ENCODE measurements at regions not wholly inside any gene's neighbourhood (a gene's known extent, or its start where the extent isn't known, plus 50 kb on each side); places are given as distances from the start of the nearest gene placed in this dataset.

DNA sequence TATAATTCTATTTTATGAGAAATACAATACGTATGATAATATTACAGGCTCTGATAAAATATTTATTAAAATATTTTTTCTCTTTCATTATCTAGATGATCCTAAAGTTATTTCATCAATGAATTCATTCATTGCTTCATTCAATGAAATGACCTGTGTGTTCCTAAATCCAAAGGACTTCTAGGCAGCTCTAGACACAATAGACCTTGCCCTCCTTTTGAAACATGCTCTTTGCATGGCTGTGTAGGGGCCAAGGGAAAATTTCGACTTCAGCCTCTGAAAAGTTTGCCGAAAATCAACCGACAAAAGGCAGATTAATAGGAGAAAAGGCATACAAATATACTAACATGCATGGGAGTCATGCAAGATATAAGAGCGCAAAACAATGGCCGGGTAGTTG lies 402.0 kb downstream of the ELAVL2 start:
- no peak overlapping the region for H3K14ac ChIP-seq (ENCODE audit: low read length)
- no peak for DNase-seq
- no peaks in the 10 kb centered on the region for H3K4me1 ChIP-seq (ENCODE audit: control insufficient read depth in 1 of 2, insufficient read depth in 2 of 2, low read length in 2 of 2)
- H3K4me2 ChIP-seq (ENCODE audit: low read length): no peak overlapping the region
- WGBS (ENCODE audit: extremely low coverage, insufficient coverage, insufficient read length): no CpG with 5 or more reads among the region's 6 CpGs
- H2BK120ac ChIP-seq (ENCODE audit: insufficient read depth, low read length, poor library complexity): no peak overlapping the region
- H3K79me2 ChIP-seq (ENCODE audit: control insufficient read depth, insufficient read depth, low read length, poor library complexity): no peaks in the 10 kb centered on the region
- H3K23ac ChIP-seq (ENCODE audit: low read length): no peak overlapping the region
- no peaks in the 10 kb centered on the region for H3K36me3 ChIP-seq (ENCODE audit: control insufficient read depth in 1 of 2, insufficient read depth in 2 of 2, low read length in 2 of 2)
- no peak overlapping the region for H4K91ac ChIP-seq (ENCODE audit: low read depth, low read length)
- H2AFZ ChIP-seq (ENCODE audit: insufficient read depth, low read length, poor library complexity): no peak overlapping the region
- H4K8ac ChIP-seq (ENCODE audit: low read depth, low read length): no peak overlapping the region
- no peaks in the 10 kb centered on the region for H3K9me3 ChIP-seq (ENCODE audit: insufficient read depth, low read depth, low read length)
- no peak overlapping the region for H3K9ac ChIP-seq (ENCODE audit: low read length)
- no peak overlapping the region for H3K27ac ChIP-seq (ENCODE audit: low read depth, low read length)
- H3K79me1 ChIP-seq (ENCODE audit: low read length): no peaks in the 10 kb centered on the region
- no peak overlapping the region for H2BK12ac ChIP-seq (ENCODE audit: low read length)
- H3K4me3 ChIP-seq (ENCODE audit: low read depth, low read length): no peak overlapping the region
- no peaks in the 10 kb centered on the region for H3K27me3 ChIP-seq (ENCODE audit: insufficient read depth, low read length)
- no peak overlapping the region for H2AK5ac ChIP-seq (ENCODE audit: low read length)
- H4K12ac ChIP-seq (ENCODE audit: low read depth, low read length): no peak overlapping the region
- no peak overlapping the region for H3K18ac ChIP-seq (ENCODE audit: low read length)
- no peak overlapping the region for H3K4ac ChIP-seq (ENCODE audit: low read depth, low read length)
- no peak overlapping the region for H2BK5ac ChIP-seq (ENCODE audit: low read depth, low read length, poor library complexity)

DNA sequence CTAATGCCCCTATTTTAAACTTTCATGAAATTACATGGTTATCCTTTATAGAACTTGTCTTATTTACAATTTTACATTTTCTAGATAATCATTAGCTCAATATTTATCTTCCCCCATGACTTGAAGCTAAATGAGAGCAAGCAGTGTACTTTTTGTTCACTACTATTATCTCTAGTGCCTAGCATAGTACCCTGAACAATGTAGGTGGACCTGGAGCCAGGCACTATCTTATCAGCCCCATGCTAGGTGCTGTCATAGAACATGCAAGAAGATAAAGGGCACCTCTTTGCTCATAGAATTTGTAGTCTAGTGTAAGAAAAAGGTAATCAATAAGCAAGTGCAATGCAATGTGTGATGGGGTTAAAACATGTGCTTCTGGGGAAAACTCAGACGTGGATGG lies 399.9 kb downstream of the ELAVL2 start:
- H4K91ac ChIP-seq (ENCODE audit: low read depth, low read length): no peak overlapping the region
- H3K14ac ChIP-seq (ENCODE audit: low read length): no peak overlapping the region
- no peak for DNase-seq
- no peak overlapping the region for H2BK5ac ChIP-seq (ENCODE audit: low read depth, low read length, poor library complexity)
- H3K18ac ChIP-seq (ENCODE audit: low read length): no peak overlapping the region
- no peak overlapping the region for H3K4me2 ChIP-seq (ENCODE audit: low read length)
- no peaks in the 10 kb centered on the region for H3K4me1 ChIP-seq (ENCODE audit: control insufficient read depth in 1 of 2, insufficient read depth in 2 of 2, low read length in 2 of 2)
- H2BK120ac ChIP-seq (ENCODE audit: insufficient read depth, low read length, poor library complexity): no peak overlapping the region
- no CpG with 5 or more reads among the region's 1 CpG for WGBS (ENCODE audit: extremely low coverage, insufficient coverage, insufficient read length)
- H3K4me3 ChIP-seq (ENCODE audit: low read depth, low read length): no peak overlapping the region
- H2AK5ac ChIP-seq (ENCODE audit: low read length): no peak overlapping the region
- no peaks in the 10 kb centered on the region for H3K9me3 ChIP-seq (ENCODE audit: insufficient read depth, low read depth, low read length)
- H2AFZ ChIP-seq (ENCODE audit: insufficient read depth, low read length, poor library complexity): no peak overlapping the region
- no peak overlapping the region for H3K27ac ChIP-seq (ENCODE audit: low read depth, low read length)
- no peak overlapping the region for H3K9ac ChIP-seq (ENCODE audit: low read length)
- H3K79me1 ChIP-seq (ENCODE audit: low read length): no peaks in the 10 kb centered on the region
- no peaks in the 10 kb centered on the region for H3K27me3 ChIP-seq (ENCODE audit: insufficient read depth, low read length)
- H3K4ac ChIP-seq (ENCODE audit: low read depth, low read length): no peak overlapping the region
- H3K79me2 ChIP-seq (ENCODE audit: control insufficient read depth, insufficient read depth, low read length, poor library complexity): no peaks in the 10 kb centered on the region
- no peak overlapping the region for H4K8ac ChIP-seq (ENCODE audit: low read depth, low read length)
- H3K23ac ChIP-seq (ENCODE audit: low read length): no peak overlapping the region
- no peak overlapping the region for H4K12ac ChIP-seq (ENCODE audit: low read depth, low read length)
- H3K36me3 ChIP-seq (ENCODE audit: control insufficient read depth in 1 of 2, insufficient read depth in 2 of 2, low read length in 2 of 2): no peaks in the 10 kb centered on the region
- H2BK12ac ChIP-seq (ENCODE audit: low read length): no peak overlapping the region

DNA sequence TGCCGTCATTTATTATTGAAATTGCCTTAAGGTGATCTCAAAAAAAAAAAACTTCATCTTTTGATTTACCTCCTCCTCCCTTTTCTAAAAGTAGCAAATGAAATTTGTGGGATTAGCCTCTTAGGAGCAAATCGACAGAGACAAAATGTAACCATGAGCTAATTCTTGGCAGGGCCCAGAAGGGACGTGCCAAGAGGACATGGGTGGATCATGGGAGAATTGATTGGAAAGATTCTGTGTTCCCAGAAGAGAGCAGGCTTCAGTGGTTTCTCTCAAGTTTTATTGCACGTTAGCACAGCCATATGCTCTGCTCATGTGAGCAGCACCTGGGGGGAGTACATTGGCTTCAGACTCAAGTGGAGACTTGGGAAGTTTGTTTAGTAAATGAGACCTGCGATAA lies 394.6 kb downstream of the ELAVL2 start:
- Histone ChIP-seq H2AK5ac (ENCODE audit: low read length) (no peak overlapping the region), H3K4ac (ENCODE audit: low read depth, low read length) (no peak overlapping the region), H2BK12ac (ENCODE audit: low read length) (no peak overlapping the region), H3K9me3 (ENCODE audit: insufficient read depth, low read depth, low read length) (no peaks in the 10 kb centered on the region), H4K12ac (ENCODE audit: low read depth, low read length) (no peak overlapping the region), H3K27me3 (ENCODE audit: insufficient read depth, low read length) (no peaks in the 10 kb centered on the region), H2BK5ac (ENCODE audit: low read depth, low read length, poor library complexity) (no peak overlapping the region), H3K4me2 (ENCODE audit: low read length) (no peak overlapping the region), H3K4me3 (ENCODE audit: low read depth, low read length) (no peak overlapping the region), H3K79me2 (ENCODE audit: control insufficient read depth, insufficient read depth, low read length, poor library complexity) (no peaks in the 10 kb centered on the region), H3K36me3 (ENCODE audit: control insufficient read depth in 1 of 2, insufficient read depth in 2 of 2, low read length in 2 of 2) (no peaks in the 10 kb centered on the region), H3K23ac (ENCODE audit: low read length) (no peak overlapping the region), H3K9ac (ENCODE audit: low read length) (no peak overlapping the region), H2AFZ (ENCODE audit: insufficient read depth, low read length, poor library complexity) (no peak overlapping the region), H4K8ac (ENCODE audit: low read depth, low read length) (no peak overlapping the region), H3K79me1 (ENCODE audit: low read length) (no peaks in the 10 kb centered on the region), H3K18ac (ENCODE audit: low read length) (no peak overlapping the region), H2BK120ac (ENCODE audit: insufficient read depth, low read length, poor library complexity) (no peak overlapping the region), H3K27ac (ENCODE audit: low read depth, low read length) (no peak overlapping the region), H4K91ac (ENCODE audit: low read depth, low read length) (no peak overlapping the region), H3K14ac (ENCODE audit: low read length) (no peak overlapping the region), H3K4me1 (ENCODE audit: control insufficient read depth in 1 of 2, insufficient read depth in 2 of 2, low read length in 2 of 2) (no peaks in the 10 kb centered on the region)
- WGBS (ENCODE audit: extremely low coverage, insufficient coverage, insufficient read length): no CpG with 5 or more reads among the region's 5 CpGs
- DNase-seq: no peak

DNA sequence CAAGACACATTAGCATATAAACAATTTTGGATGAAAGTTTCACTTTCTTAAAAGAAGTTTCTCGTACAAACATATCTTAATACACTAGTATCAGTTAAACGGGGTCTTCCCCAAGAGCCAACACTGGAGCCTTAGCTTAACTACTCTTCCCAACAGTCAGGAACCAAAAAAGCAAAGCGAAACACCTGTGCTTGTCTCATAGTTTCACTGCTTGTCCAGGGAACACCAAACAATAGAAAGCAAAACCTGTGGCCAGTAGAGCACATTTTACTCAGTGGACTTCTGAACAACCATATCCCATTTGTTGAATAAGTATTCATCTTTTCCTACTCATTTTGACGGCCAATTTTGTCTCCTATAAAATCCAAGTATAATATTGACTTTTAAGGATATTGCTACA lies 391.4 kb downstream of the ELAVL2 start:
- H3K23ac ChIP-seq (ENCODE audit: low read length): no peak overlapping the region
- no peak overlapping the region for H2BK5ac ChIP-seq (ENCODE audit: low read depth, low read length, poor library complexity)
- H3K36me3 ChIP-seq (ENCODE audit: control insufficient read depth in 1 of 2, insufficient read depth in 2 of 2, low read length in 2 of 2): no peaks in the 10 kb centered on the region
- no peak overlapping the region for H2AFZ ChIP-seq (ENCODE audit: insufficient read depth, low read length, poor library complexity)
- no peak overlapping the region for H4K8ac ChIP-seq (ENCODE audit: low read depth, low read length)
- no peak overlapping the region for H2BK12ac ChIP-seq (ENCODE audit: low read length)
- no peaks in the 10 kb centered on the region for H3K79me2 ChIP-seq (ENCODE audit: control insufficient read depth, insufficient read depth, low read length, poor library complexity)
- no peak for DNase-seq
- H3K4me2 ChIP-seq (ENCODE audit: low read length): no peak overlapping the region
- WGBS (ENCODE audit: extremely low coverage, insufficient coverage, insufficient read length): no CpG with 5 or more reads among the region's 4 CpGs
- no peak overlapping the region for H2BK120ac ChIP-seq (ENCODE audit: insufficient read depth, low read length, poor library complexity)
- no peak overlapping the region for H3K9ac ChIP-seq (ENCODE audit: low read length)
- no peaks in the 10 kb centered on the region for H3K79me1 ChIP-seq (ENCODE audit: low read length)
- no peak overlapping the region for H3K4ac ChIP-seq (ENCODE audit: low read depth, low read length)
- H2AK5ac ChIP-seq (ENCODE audit: low read length): no peak overlapping the region
- H4K12ac ChIP-seq (ENCODE audit: low read depth, low read length): no peak overlapping the region
- no peak overlapping the region for H3K14ac ChIP-seq (ENCODE audit: low read length)
- no peak overlapping the region for H3K27ac ChIP-seq (ENCODE audit: low read depth, low read length)
- H3K18ac ChIP-seq (ENCODE audit: low read length): no peak overlapping the region
- no peak overlapping the region for H3K4me3 ChIP-seq (ENCODE audit: low read depth, low read length)
- no peaks in the 10 kb centered on the region for H3K4me1 ChIP-seq (ENCODE audit: control insufficient read depth in 1 of 2, insufficient read depth in 2 of 2, low read length in 2 of 2)
- H3K9me3 ChIP-seq (ENCODE audit: insufficient read depth, low read depth, low read length): no peaks in the 10 kb centered on the region
- H4K91ac ChIP-seq (ENCODE audit: low read depth, low read length): no peak overlapping the region
- no peaks in the 10 kb centered on the region for H3K27me3 ChIP-seq (ENCODE audit: insufficient read depth, low read length)
